Neutrophil (primary cell): ENCODE measurements at regions not wholly inside any gene's neighbourhood (a gene's known extent, or its start where the extent isn't known, plus 50 kb on each side); places are given as distances from the start of the nearest gene placed in this dataset.

Experiments
- H3K27ac ChIP-seq: fragments of 200-600 bp; sonication (generic); 2 replicates; pipeline ENCODE4 v1.5.1; 2016; ENCODE audit warnings: mild to moderate bottlenecking, moderate library complexity
- H3K27me3 ChIP-seq: fragments of 200-600 bp; sonication (generic); 2 replicates; pipeline ENCODE4 v1.6.0; 2016; ENCODE audit warnings: mild to moderate bottlenecking
- H3K36me3 ChIP-seq: fragments of 200-600 bp; sonication (generic); 2 replicates; pipeline ENCODE4 v1.5.1; 2017
- H3K4me1 ChIP-seq, 2 experiments: fragments of 200-600 bp in 1 of 2; sonication (generic) in 1 of 2; 1 replicate in 1 of 2; 2 replicates in 1 of 2; pipeline versions ENCODE4 v1.5.1 to v1.6.1; 2013 to 2016; ENCODE audit warnings: low read depth in 1 of 2, low read length in 1 of 2, mild to moderate bottlenecking in 1 of 2, moderate library complexity in 1 of 2; ENCODE audit not compliant: control insufficient read depth in 1 of 2, insufficient read depth in 1 of 2
- H3K4me3 ChIP-seq, 2 experiments: fragments of 200-600 bp in 1 of 2; sonication (generic) in 1 of 2; 1 replicate in 1 of 2; 2 replicates in 1 of 2; pipeline ENCODE4 v1.5.1; 2013 to 2016; ENCODE audit warnings: low read depth in 1 of 2, low read length in 1 of 2, mild to moderate bottlenecking in 1 of 2, moderate library complexity in 1 of 2
- H3K9me3 ChIP-seq: fragments of 200-600 bp; sonication (generic); 2 replicates; pipeline ENCODE4 v1.5.1; 2016
- TF ChIP-seq, protein P1 (sequence below): fragments of 200-600 bp; sonication (generic); IDR thresholded peaks from 2 replicates; pipeline ENCODE4 v1.5.1; 2016; ENCODE audit warnings: antibody characterized with exemption

DNA sequence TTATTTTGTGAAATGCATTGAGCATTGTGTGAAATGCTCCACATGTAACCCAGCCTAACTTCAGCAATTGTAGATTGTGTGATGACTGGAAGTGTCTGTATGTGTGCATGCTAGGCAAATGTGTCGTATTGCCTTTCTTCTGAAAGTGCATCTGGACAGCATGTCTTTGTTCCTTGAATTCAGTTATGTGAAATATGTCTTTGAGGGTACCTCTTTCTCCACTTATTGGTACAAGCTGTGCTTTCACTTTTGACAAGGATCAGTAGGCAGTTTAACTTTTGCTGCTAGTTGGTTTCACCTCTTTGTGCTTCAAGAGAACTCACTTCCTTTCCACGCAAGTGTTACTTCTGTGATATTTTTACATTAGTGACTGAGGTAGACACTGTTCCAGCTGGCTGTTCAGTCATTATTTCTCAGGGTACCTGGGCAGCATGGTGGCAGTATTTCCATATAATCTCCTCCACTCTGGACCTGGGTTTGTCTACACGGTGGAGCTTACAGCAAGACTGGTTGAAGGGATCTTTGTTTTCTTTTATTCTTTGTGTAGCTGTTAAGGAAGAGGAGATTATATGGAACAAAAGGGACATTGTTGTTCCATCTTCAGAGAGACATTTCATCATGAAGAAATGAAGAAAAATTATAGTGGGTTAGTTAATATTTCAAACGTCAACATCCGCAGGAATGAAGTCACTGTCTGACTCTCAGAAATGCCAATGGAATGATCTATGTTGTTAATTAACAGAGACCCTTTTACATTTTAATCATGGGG lies 175.4 kb downstream of the UTRN start:
- Histone ChIP-seq H3K27ac (no peak overlapping the region), H3K27me3 (no peaks in the 10 kb centered on the region), H3K4me1 (no peaks in the 10 kb centered on the region), H3K9me3 (no peaks in the 10 kb centered on the region), H3K36me3 (peaks cover 76% of the 10 kb centered on the region), H3K4me3 (no peak overlapping the region)
- TF ChIP-seq, protein P1, sequence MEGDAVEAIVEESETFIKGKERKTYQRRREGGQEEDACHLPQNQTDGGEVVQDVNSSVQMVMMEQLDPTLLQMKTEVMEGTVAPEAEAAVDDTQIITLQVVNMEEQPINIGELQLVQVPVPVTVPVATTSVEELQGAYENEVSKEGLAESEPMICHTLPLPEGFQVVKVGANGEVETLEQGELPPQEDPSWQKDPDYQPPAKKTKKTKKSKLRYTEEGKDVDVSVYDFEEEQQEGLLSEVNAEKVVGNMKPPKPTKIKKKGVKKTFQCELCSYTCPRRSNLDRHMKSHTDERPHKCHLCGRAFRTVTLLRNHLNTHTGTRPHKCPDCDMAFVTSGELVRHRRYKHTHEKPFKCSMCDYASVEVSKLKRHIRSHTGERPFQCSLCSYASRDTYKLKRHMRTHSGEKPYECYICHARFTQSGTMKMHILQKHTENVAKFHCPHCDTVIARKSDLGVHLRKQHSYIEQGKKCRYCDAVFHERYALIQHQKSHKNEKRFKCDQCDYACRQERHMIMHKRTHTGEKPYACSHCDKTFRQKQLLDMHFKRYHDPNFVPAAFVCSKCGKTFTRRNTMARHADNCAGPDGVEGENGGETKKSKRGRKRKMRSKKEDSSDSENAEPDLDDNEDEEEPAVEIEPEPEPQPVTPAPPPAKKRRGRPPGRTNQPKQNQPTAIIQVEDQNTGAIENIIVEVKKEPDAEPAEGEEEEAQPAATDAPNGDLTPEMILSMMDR, result no peak

DNA sequence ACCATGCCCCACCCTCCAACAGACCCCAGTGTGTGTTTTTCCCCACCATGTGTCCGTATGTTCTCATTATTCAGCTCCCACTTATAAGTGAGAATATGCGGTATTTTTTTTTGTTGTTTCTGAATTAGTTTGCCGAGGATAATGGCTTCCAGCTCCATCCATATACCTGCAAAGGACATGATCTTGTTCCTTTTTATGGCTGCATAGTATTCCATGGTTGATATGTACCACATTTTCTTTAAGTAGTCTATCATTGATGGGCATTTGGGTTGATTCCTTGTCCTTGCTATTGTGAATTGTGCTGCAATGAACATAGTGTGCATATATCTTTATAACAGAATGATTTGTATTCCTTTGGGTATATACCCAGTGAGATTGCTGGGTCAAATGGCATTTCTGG lies 176.9 kb downstream of the UTRN start:
- Histone ChIP-seq H3K36me3 (peaks cover 70% of the 10 kb centered on the region), H3K4me3 (no peak overlapping the region), H3K27ac (no peak overlapping the region), H3K27me3 (no peaks in the 10 kb centered on the region), H3K4me1 (no peaks in the 10 kb centered on the region), H3K9me3 (no peaks in the 10 kb centered on the region)
- TF ChIP-seq, protein P1, result no peak

DNA sequence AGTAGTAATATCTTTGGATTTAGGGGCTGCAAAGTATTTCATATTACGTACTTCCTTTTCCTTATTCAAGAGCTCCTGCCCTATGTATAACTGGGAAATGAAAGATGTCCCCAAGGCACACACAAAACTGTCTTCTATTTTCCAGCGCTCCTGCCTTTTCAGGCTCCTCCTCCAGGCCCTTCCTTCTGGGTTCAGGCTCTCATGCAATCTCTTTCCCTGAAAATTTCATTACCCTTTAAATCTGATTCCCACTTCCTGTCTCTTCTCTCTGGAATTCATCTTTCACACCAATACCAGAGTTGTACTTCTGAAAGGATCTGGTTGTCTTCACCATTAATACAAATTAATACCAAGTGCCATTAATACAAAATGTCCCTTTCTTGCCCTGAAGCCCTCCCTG lies 181.6 kb downstream of the UTRN start:
- H3K27me3 ChIP-seq, result no peaks in the 10 kb centered on the region
- TF ChIP-seq, protein P1, result no peak

DNA sequence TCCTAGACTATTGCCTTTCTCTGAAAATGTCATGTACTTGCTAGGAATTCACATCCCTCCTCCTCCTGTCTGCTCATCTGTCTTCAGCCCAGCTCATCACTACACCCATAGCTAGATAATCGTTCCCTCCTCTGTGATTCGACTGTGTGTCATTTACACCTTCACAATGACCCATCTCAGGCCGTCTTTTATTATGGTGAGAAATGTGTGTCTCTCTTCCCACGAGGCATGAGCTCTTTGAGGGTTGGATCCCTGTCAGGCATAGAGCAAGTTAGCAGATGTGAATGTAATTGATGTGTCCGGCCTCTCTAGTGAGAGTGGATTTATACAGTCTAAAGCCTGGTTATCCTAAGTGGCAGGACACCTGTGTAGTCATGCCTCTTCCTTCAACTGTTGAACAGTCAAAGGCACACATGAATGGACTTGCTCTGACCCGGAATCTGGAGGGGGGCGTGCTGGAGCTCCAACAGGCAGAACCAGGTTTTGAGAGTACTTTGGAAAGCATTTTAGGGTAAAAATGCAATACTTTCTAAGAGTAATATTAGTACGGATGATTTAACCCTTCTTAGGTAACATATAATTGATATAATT lies 182.1 kb downstream of the UTRN start:
- Histone ChIP-seq H3K36me3 (peaks cover 53% of the 10 kb centered on the region), H3K4me1 (no peaks in the 10 kb centered on the region), H3K27ac (no peak overlapping the region), H3K27me3 (no peaks in the 10 kb centered on the region), H3K4me3 (no peak overlapping the region), H3K9me3 (no peaks in the 10 kb centered on the region)
- TF ChIP-seq, protein P1, result no peak

More for the DNA sequence above, 181.6 kb downstream of the UTRN start:
- H3K27ac ChIP-seq, result no peak overlapping the region
- no peak overlapping the region for H3K4me3 ChIP-seq
- H3K4me1 ChIP-seq, result no peaks in the 10 kb centered on the region
- H3K36me3 ChIP-seq, result peaks cover 59% of the 10 kb centered on the region
- H3K9me3 ChIP-seq, result no peaks in the 10 kb centered on the region

DNA sequence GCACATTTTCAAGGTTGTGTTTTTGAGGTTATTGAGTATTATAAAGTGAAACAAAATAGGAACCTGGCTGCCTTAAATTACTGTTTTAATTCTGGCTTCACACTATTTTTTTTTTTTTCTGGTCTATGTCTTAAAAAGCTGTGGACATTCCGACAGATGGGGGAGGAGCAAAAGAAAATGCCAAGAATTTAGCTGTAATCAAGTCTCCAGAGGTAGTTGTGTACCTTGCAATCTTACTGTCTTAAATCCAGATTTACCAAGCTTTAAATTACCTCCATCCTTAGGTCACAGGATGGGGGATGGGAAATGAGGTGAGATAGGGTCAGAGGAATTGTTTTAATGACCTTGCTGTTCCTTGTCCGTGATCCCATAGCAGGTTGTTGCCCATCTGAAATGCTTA lies 182.8 kb downstream of the UTRN start:
- Histone ChIP-seq H3K27me3 (no peaks in the 10 kb centered on the region), H3K4me3 (no peak overlapping the region), H3K36me3 (peaks cover 47% of the 10 kb centered on the region), H3K4me1 (no peaks in the 10 kb centered on the region), H3K9me3 (no peaks in the 10 kb centered on the region), H3K27ac (no peak overlapping the region)
- TF ChIP-seq, protein P1, result no peak
